Spleen (tissue), 11 donors: ENCODE measurements at regions not wholly inside any gene's neighbourhood (a gene's known extent, or its start where the extent isn't known, plus 50 kb on each side); places are given as distances from the start of the nearest gene placed in this dataset.

Experiments
- DNase-seq: peaks from one replicate; pipeline ENCODE4 v3.0.0-alpha.2; 2020
- H3K27ac ChIP-seq, 8 donors: fragments of 200-600 bp; sonication (generic) in 7 of 8; 1 replicate in 4 of 8; 2 replicates in 4 of 8; pipeline versions ENCODE4 v1.5.0 to v1.8.0; 2016 to 2021; ENCODE audit warnings: inconsistent platforms in 4 of 8, mild to moderate bottlenecking in 4 of 8, moderate library complexity in 1 of 8
- H3K27me3 ChIP-seq, 7 donors: fragments of 200-600 bp; sonication (generic) in 6 of 7; replicated peaks in 1 of 7; 1 replicate in 4 of 7; 2 replicates in 3 of 7; pipeline versions ENCODE4 v1.5.0 to v1.8.0; 2016 to 2021; ENCODE audit warnings: inconsistent platforms in 3 of 7, mild to moderate bottlenecking in 1 of 7
- H3K36me3 ChIP-seq, 6 donors: fragments of 200-600 bp; sonication (generic) in 5 of 6; 1 replicate in 4 of 6; 2 replicates in 2 of 6; pipeline versions ENCODE4 v1.5.0 to v1.8.0; 2016 to 2021; ENCODE audit warnings: inconsistent platforms in 2 of 6
- H3K4me1 ChIP-seq, 6 donors: fragments of 200-600 bp; sonication (generic) in 5 of 6; 1 replicate in 3 of 6; 2 replicates in 3 of 6; pipeline versions ENCODE4 v1.5.0 to v1.8.0; 2016 to 2021; ENCODE audit warnings: inconsistent platforms in 3 of 6
- H3K4me3 ChIP-seq, 8 donors: fragments of 200-600 bp; sonication (generic) in 7 of 8; 1 replicate in 4 of 8; 2 replicates in 4 of 8; pipeline versions ENCODE4 v1.5.0 to v1.8.0; 2016 to 2021; ENCODE audit warnings: inconsistent platforms in 4 of 8, mild to moderate bottlenecking in 4 of 8, moderate library complexity in 2 of 8
- H3K9me3 ChIP-seq, 8 donors: fragments of 200-600 bp; sonication (generic) in 7 of 8; 1 replicate in 4 of 8; 2 replicates in 4 of 8; pipeline versions ENCODE4 v1.5.0 to v1.8.0; 2016 to 2021; ENCODE audit warnings: inconsistent platforms in 4 of 8
- CTCF ChIP-seq, 11 experiments: fragments of 200-600 bp in 7 of 11; fragments of 450-650 bp in 4 of 11; sonication (generic) in 4 of 11; IDR thresholded peaks in 8 of 11; conservative IDR thresholded peaks in 3 of 11; 1 replicate in 7 of 11; 2 replicates in 4 of 11; pipeline versions ENCODE4 v1.4.0 to v1.8.0; 2016 to 2021; ENCODE audit warnings: antibody characterized with exemption in 11 of 11, inconsistent platforms in 4 of 11, mild to moderate bottlenecking in 1 of 11
- POLR2A ChIP-seq, 3 donors: fragments of 450-650 bp; IDR thresholded peaks; one replicate each; pipeline ENCODE4 v1.5.1; 2017; ENCODE audit warnings: antibody characterized with exemption in 3 of 3, mild to moderate bottlenecking in 1 of 3
- POLR2AphosphoS5 ChIP-seq, 3 donors: sonication (generic); formaldehyde crosslinking; IDR thresholded peaks; one replicate each; pipeline ENCODE4 v1.5.1; 2017; ENCODE audit warnings: antibody characterized with exemption in 3 of 3
- WGBS, 5 donors: extraction: QIAGEN DNeasy Blood & Tissue Kit in 3 of 5; methylation state at CpG; one replicate each; pipeline versions ENCODE4 v1.1.5 to v1.1.7; 2013 to 2018; 5-methylcytosine and 5-hydroxymethylcytosine counted together
- intact Hi-C: fragments of 100-400 bp; cut with DNase I; formaldehyde crosslinking; loops from one replicate; pipeline ENCODE4 v1.15.0; 2023; ENCODE audit warnings: low total_unique reads
- donor health status: healthy with polysubstance abuse.
- donor health status: DM: no; HTN: no; CAD: no; lungs with moderate emphysema.
- donor health status: DM: no; HTN: no; CAD: no.
- donor health status: Bipolar disorder and iron deficiency.
- donor health status: healthy.
- donor health status: DM: no; HTN: no; CAD: no.
- donor health status: DM: yes; HTN: yes; CAD: no.

DNA sequence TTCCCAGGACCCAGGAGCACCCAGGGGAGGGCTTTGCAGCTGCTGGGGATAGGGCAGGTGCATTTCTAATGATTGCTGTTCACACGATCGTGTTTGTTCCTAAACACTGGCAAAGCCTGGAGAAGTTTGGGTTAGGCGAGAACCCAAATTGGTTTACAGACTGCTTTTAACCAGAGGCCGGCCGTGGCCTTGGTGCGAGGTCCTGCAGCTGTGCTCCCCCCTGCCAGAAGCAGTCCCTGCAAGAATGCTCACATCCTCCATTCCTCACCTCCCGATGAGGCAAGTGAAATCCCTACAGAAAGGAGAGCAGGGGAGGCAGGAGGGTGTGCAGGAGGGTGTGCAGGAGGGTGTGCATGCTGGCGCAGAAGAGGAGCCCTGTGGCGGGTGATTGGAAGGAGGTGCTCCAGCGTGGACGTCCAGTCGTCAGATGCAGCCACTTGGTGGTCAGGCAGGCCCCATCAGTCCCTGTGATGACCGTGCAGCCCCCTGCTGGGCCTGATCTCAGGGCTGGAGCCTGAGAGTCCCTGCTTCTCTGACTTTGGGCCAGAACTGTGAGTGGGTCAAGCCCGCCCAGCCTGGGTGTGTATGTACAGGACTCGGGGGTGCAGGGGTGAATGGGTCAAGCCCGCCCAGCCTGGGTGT is 55.7 kb upstream of the FRMD1 start:
- DNase-seq, result peak; percentile 60
- intact Hi-C loops, result no loop called here
- TF ChIP-seq POLR2A (IDR thresholded peaks at IDR 0.05) (no peak), CTCF (IDR thresholded peaks at IDR 0.05 in 8 of 11, conservative IDR thresholded peaks at IDR 0.05 in 3 of 11) (no peak), POLR2AphosphoS5 (IDR thresholded peaks at IDR 0.05) (no peak)
- H3K9me3 ChIP-seq, result no peaks in the 10 kb centered on the region
- no peak overlapping the region for H3K27ac ChIP-seq
- 88 to 93% (median 88%) methylated on average over 15 to 16 of the region's 16 CpGs for WGBS, 5 donors
- H3K36me3 ChIP-seq, result no peaks in the 10 kb centered on the region
- peaks cover 0 to 47% (median 0%) of the 10 kb centered on the region in 7 donors for H3K27me3 ChIP-seq
- peaks cover 0 to 20% (median 9%) of the 10 kb centered on the region in 6 donors for H3K4me1 ChIP-seq
- no peak overlapping the region for H3K4me3 ChIP-seq

- peaks cover 0 to 20% (median 9%) of the 10 kb centered on the region in 6 donors for H3K4me1 ChIP-seq
- intact Hi-C loops, result no loop called here
- TF ChIP-seq POLR2AphosphoS5 (IDR thresholded peaks at IDR 0.05), result no peak
- no peak for DNase-seq
- H3K27me3 ChIP-seq, result peaks cover 0 to 47% (median 0%) of the 10 kb centered on the region in 7 donors
- H3K36me3 ChIP-seq, result no peaks in the 10 kb centered on the region
- H3K4me3 ChIP-seq, result peak overlapping the region in 1 of 8 donors; percentile 14
- no peak overlapping the region for H3K27ac ChIP-seq
- WGBS, 5 donors, result 61 to 81% (median 72%) methylated on average over 13 to 16 of the region's 16 CpGs
- no peaks in the 10 kb centered on the region for H3K9me3 ChIP-seq
Measured at GRCh38 chr6:168133687-168134559, 54.9 kb upstream of the FRMD1 start.

DNA sequence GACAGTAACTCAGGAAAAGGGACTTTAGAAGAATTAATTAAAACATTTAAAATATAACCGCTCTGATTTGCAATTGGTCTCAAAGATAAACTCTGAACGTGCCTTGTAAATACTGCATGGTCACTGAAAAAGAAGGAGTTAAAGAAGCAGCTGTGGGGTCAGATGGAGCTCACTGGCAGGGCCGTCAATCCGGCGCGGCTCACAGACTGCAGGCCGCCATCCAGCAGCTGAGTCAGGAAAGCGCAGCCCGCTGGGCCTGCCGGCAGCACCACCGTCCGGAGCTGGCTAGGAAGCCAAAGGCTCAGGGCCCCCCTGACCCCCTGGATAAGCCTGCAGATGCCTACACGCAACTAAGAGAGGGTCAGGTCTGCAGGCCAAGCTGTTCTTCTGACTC is 54.2 kb upstream of the FRMD1 start:
- DNase-seq, result no peak
- peaks cover 0 to 47% (median 0%) of the 10 kb centered on the region in 7 donors for H3K27me3 ChIP-seq
- no peaks in the 10 kb centered on the region for H3K36me3 ChIP-seq
- TF ChIP-seq POLR2A (IDR thresholded peaks at IDR 0.05), result no peak
- peak in 1 of 11 experiments; percentile 13 for TF ChIP-seq CTCF (IDR thresholded peaks at IDR 0.05 in 8 of 11, conservative IDR thresholded peaks at IDR 0.05 in 3 of 11)
- TF ChIP-seq POLR2AphosphoS5 (IDR thresholded peaks at IDR 0.05), result peak in 1 of 3 donors; percentile 7
- no peaks in the 10 kb centered on the region for H3K9me3 ChIP-seq
- intact Hi-C loops, result no loop called here
- peaks cover 0 to 20% (median 9%) of the 10 kb centered on the region in 6 donors for H3K4me1 ChIP-seq
- 12 to 23% (median 18%) methylated on average over 13 of the region's 13 CpGs for WGBS, 5 donors
- peak overlapping the region in 1 of 8 donors; percentile 51 for H3K27ac ChIP-seq
- H3K4me3 ChIP-seq, result peak overlapping the region in 2 of 8 donors; percentile 14 to 28

DNA sequence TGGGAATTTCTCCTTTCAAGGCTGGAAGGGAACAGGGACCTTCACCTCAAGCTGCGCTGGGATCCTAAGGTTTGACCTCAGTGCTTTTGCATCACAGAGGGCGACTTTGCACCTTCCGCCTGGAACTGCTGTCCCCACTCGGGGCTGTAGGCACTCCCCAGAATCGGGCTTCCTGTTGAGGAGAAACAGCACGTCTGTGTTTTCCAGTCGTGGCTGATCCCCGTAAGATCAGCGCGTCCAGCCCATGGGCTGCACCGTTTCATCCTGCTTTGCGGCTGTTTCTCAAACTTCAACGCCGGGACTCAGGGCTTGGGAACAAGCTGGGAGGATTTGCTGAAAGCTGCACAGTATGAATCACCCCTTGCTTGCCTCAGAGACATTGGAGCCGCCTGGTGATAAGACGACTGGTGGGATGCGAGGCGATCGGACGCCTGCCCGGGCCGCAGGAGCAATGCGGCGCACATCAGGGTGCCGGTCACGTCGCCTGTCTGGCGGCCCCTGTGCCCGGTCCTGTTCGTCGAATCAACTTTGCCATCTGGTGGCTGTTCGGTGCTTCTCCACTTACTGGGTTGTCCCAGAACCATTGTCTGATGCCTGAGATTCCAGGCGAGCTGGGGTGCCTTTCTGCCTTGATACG is 53.6 kb upstream of the FRMD1 start:
- WGBS, 5 donors, result 15 to 32% (median 20%) methylated on average over 18 to 34 of the region's 34 CpGs
- Histone ChIP-seq H3K9me3 (no peaks in the 10 kb centered on the region), H3K27ac (peak overlapping the region in 1 of 8 donors; percentile 51), H3K27me3 (peaks cover 0 to 47% (median 0%) of the 10 kb centered on the region in 7 donors), H3K4me3 (peak overlapping the region in 2 of 8 donors; percentile 14 to 15), H3K4me1 (peaks cover 0 to 20% (median 9%) of the 10 kb centered on the region in 6 donors), H3K36me3 (no peaks in the 10 kb centered on the region)
- intact Hi-C loops, result no loop called here
- TF ChIP-seq CTCF (IDR thresholded peaks at IDR 0.05 in 8 of 11, conservative IDR thresholded peaks at IDR 0.05 in 3 of 11) (peak in 9 of 11 experiments; percentile 36 to 67 (median 50)), POLR2A (IDR thresholded peaks at IDR 0.05) (no peak), POLR2AphosphoS5 (IDR thresholded peaks at IDR 0.05) (peak in 1 of 3 donors; percentile 41)
- no peak for DNase-seq
